CD4-positive, alpha-beta T cell treated with Interleukin-4 for 4 hours (primary cell): ENCODE measurements at regions not wholly inside any gene's neighbourhood (a gene's known extent, or its start where the extent isn't known, plus 50 kb on each side); places are given as distances from the start of the nearest gene placed in this dataset.

ENCODE experiments used
- DNase-seq: peaks from one replicate; pipeline ENCODE4 v3.0.0-alpha.2; 2020

- no peak for DNase-seq
Measured at GRCh38 chr2:120959426-120959825, 223.8 kb downstream of the GLI2 start.

GRCh38 chr2:120960770-120961366, 225.2 kb downstream of the GLI2 start:
- no peak for DNase-seq

GRCh38 chr2:120961396-120961795, 225.7 kb downstream of the GLI2 start:
- DNase-seq, result no peak

- DNase-seq, result no peak
Measured at GRCh38 chr2:120963997-120964705, 228.5 kb downstream of the GLI2 start.

- no peak for DNase-seq
Measured at GRCh38 chr2:120964819-120965218, 229.2 kb downstream of the GLI2 start.

GRCh38 chr2:120966510-120967254, 231.0 kb downstream of the GLI2 start:
- DNase-seq, result no peak

- no peak for DNase-seq
Measured at GRCh38 chr2:120968307-120969015, 232.8 kb downstream of the GLI2 start.

- no peak for DNase-seq
Measured at GRCh38 chr2:120969613-120970355, 234.1 kb downstream of the GLI2 start.

GRCh38 chr2:120971866-120972265, 236.2 kb downstream of the GLI2 start:
- DNase-seq, result no peak

- no peak for DNase-seq
Measured at GRCh38 chr2:120972286-120972685, 236.6 kb downstream of the GLI2 start.

GRCh38 chr2:120973196-120973595, 237.5 kb downstream of the GLI2 start:
- DNase-seq, result no peak

- no peak for DNase-seq
Measured at GRCh38 chr2:120974950-120975349, 239.3 kb downstream of the GLI2 start.

- no peak for DNase-seq
Measured at GRCh38 chr2:120976501-120977307, 241.0 kb downstream of the GLI2 start.

- no peak for DNase-seq
Measured at GRCh38 chr2:120977582-120978358, 242.1 kb downstream of the GLI2 start.

- no peak for DNase-seq
Measured at GRCh38 chr2:120978359-120979050, 242.8 kb downstream of the GLI2 start.

GRCh38 chr2:120979398-120979797, 243.7 kb downstream of the GLI2 start:
- DNase-seq, result no peak

- DNase-seq, result no peak
Measured at GRCh38 chr2:120979921-120980320, 244.3 kb downstream of the GLI2 start.

- DNase-seq, result no peak
Measured at GRCh38 chr2:120981443-120981842, 245.8 kb downstream of the GLI2 start.

- DNase-seq, result no peak
Measured at GRCh38 chr2:120982598-120982997, 246.9 kb downstream of the GLI2 start.

GRCh38 chr2:120983344-120983743, 247.7 kb downstream of the GLI2 start:
- no peak for DNase-seq
